ENCODE measurements at regions not wholly inside any gene's neighbourhood (a gene's known extent, or its start where the extent isn't known, plus 50 kb on each side); places are given as distances from the start of the nearest gene placed in this dataset.

GRCh38 chr7:63030061-63030460 is 968.6 kb upstream of the ZNF722 start:
- no peak for TF ChIP-seq JUND (IDR thresholded peaks at IDR 0.05; ENCODE audit: borderline replicate concordance, low read depth, low read length)
- TF ChIP-seq JUND (tag; IDR thresholded peaks at IDR 0.05; ENCODE audit: borderline replicate concordance, low read depth, low read length) = no peak
- TF ChIP-seq POLR2AphosphoS5 (IDR thresholded peaks at IDR 0.05; ENCODE audit: control insufficient read depth, insufficient read depth, low read depth, low read length) = no peak
- TF ChIP-seq CTCF (IDR thresholded peaks at IDR 0.05 in 2 of 3, conservative IDR thresholded peaks at IDR 0.05 in 1 of 3; ENCODE audit: insufficient read depth in 2 of 3, low read depth in 1 of 3, low read length in 3 of 3) = no peak
- TF ChIP-seq CREM (IDR thresholded peaks at IDR 0.05; ENCODE audit: low read depth) = no peak
- TF ChIP-seq YBX1 (IDR thresholded peaks at IDR 0.05) = no peak
- no peak for TF ChIP-seq ZNF175 (CRISPR knock-in tag; IDR thresholded peaks at IDR 0.05; ENCODE audit: low read depth)
- no peak for TF ChIP-seq PRDM10 (IDR thresholded peaks at IDR 0.05; ENCODE audit: partially characterized antibody)
- no peak for TF ChIP-seq ELF4 (CRISPR knock-in tag; IDR thresholded peaks at IDR 0.05)
- TF ChIP-seq FOSL1 (tag; conservative IDR thresholded peaks at IDR 0.05) = no peak
- no peak for TF ChIP-seq USF1 (CRISPR knock-in tag; IDR thresholded peaks at IDR 0.05)
- no peak for TF ChIP-seq ZFPM2 (CRISPR knock-in tag; IDR thresholded peaks at IDR 0.05)
